GM23338 (cell line): ENCODE measurements at regions not wholly inside any gene's neighbourhood (a gene's known extent, or its start where the extent isn't known, plus 50 kb on each side); places are given as distances from the start of the nearest gene placed in this dataset.

Experiments
- CREB1 ChIP-seq: fragments of 250-450 bp; sonication (Bioruptor Pico); IDR thresholded peaks from 2 replicates; pipeline ENCODE4 v1.5.0; 2020; ENCODE audit warnings: low read depth, mild to moderate bottlenecking, moderate library complexity
- CTCF ChIP-seq, 2 experiments: fragments of 200-600 bp in 1 of 2; sonication (generic) in 1 of 2; conservative IDR thresholded peaks; 2 replicates each; pipeline versions ENCODE4 v1.5.1 to v1.6.1; 2016 to 2017; ENCODE audit warnings: antibody characterized with exemption in 2 of 2, low read depth in 2 of 2, mild to moderate bottlenecking in 2 of 2, moderate library complexity in 1 of 2
- EZH2 ChIP-seq: fragments of 200-600 bp; sonication (generic); IDR thresholded peaks from one replicate; pipeline ENCODE4 v1.8.0; 2017; ENCODE audit warnings: antibody characterized with exemption, mild to moderate bottlenecking, low read depth; ENCODE audit not compliant: unreplicated experiment
- EZH2phosphoT487 ChIP-seq: fragments of 200-600 bp; sonication (generic); IDR thresholded peaks from one replicate; pipeline ENCODE4 v1.8.1; 2018; ENCODE audit warnings: antibody characterized with exemption; ENCODE audit not compliant: unreplicated experiment
- JUNB ChIP-seq: IDR thresholded peaks from one replicate; pipeline ENCODE4 v1.6.1; 2016; ENCODE audit warnings: antibody characterized with exemption; ENCODE audit not compliant: unreplicated experiment
- POLR2AphosphoS5 ChIP-seq: IDR thresholded peaks from 2 replicates; pipeline ENCODE4 v1.6.1; 2016; ENCODE audit warnings: antibody characterized with exemption, low read depth
- REST ChIP-seq: IDR thresholded peaks from one replicate; pipeline ENCODE4 v1.6.1; 2018; ENCODE audit warnings: antibody characterized with exemption; ENCODE audit not compliant: unreplicated experiment

- no peak for TF ChIP-seq REST
- no peak for TF ChIP-seq CTCF (conservative IDR thresholded peaks at IDR 0.05; ENCODE audit: low read depth in 2 of 2)
- no peak for TF ChIP-seq EZH2
- no peak for TF ChIP-seq POLR2AphosphoS5
- TF ChIP-seq EZH2phosphoT487, result no peak
- TF ChIP-seq JUNB, result no peak
- TF ChIP-seq CREB1 (CRISPR knock-in tag), result no peak
Measured at GRCh38 chr7:93031795-93032194, 86.0 kb downstream of the SAMD9 start.
